Upper lobe of right lung (tissue), 1 donor: ENCODE measurements at regions not wholly inside any gene's neighbourhood (a gene's known extent, or its start where the extent isn't known, plus 50 kb on each side); places are given as distances from the start of the nearest gene placed in this dataset.

Experiments used
- ATAC-seq: fragments of 200-7000 bp; cut with Tn5 transposase; one replicate; pipeline ENCODE4 v1.9.1; 2020; ENCODE audit warnings: mild to moderate bottlenecking, moderate library complexity
- DNase-seq: peaks from one replicate; pipeline ENCODE4 v3.0.0-alpha.2; 2020
- H3K27ac ChIP-seq: fragments of 200-600 bp; one replicate; pipeline ENCODE4 v1.8.0; 2022
- H3K27me3 ChIP-seq: fragments of 200-600 bp; one replicate; pipeline ENCODE4 v1.8.0; 2022; ENCODE audit warnings: mild to moderate bottlenecking
- H3K36me3 ChIP-seq: fragments of 200-600 bp; one replicate; pipeline ENCODE4 v1.8.0; 2022
- H3K4me1 ChIP-seq: fragments of 200-600 bp; one replicate; pipeline ENCODE4 v1.8.0; 2022
- H3K4me3 ChIP-seq: fragments of 200-600 bp; one replicate; pipeline ENCODE4 v1.8.0; 2022; ENCODE audit warnings: mild to moderate bottlenecking
- H3K9me3 ChIP-seq: fragments of 200-600 bp; one replicate; pipeline ENCODE4 v1.8.0; 2022
- intact Hi-C: fragments of 100-400 bp; cut with DNase I; formaldehyde crosslinking; loops from one replicate; pipeline ENCODE4 v1.11.0; 2022
- TF ChIP-seq, protein P1 (sequence below): fragments of 200-600 bp; IDR thresholded peaks from one replicate; pipeline ENCODE4 v1.8.0; 2022; ENCODE audit warnings: antibody characterized with exemption
- donor health status: DM: no; HTN: yes; CAD: no; lungs with severe emphysema.

DNA sequence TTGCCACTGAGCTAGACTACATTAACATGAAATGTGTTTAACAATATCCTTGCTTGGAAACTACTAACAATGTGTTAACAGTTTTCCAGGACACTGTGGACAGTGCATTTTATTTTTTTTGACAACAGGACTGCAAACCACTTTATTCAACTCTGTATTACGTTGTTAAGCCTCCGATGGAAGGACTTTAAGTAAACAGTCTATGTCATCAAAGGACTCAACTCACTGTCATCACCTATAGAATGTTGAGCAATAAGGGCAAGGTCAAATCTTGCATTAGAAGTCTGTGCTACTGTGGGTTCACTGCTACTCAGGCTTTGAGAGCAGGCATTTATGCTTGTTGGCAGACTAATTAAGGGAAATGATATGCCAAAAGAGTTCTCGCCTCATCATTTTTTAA, 483.7 kb downstream of the FLRT2 start:
- ATAC-seq, result no peak
- DNase-seq, result no peak

DNA sequence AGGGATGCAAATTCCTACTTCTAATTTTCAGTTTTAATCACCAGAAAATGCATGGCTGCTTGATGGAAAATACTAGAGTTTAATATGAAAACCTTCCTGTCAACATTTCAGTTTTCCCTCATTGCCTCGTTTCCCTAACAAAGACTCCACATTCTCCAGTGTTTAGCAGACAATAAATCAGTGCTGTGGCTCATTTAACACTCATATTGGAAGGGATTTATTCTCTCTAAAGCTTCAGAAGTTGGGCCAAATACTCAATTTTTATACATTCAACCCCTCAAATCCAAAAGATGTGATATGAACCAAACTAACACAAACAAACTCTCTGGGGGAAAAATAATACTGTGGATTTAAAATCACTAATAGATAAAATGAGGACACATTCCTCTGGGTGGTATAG, 482.5 kb downstream of the FLRT2 start:
- Histone ChIP-seq H3K4me1 (no peaks in the 10 kb centered on the region), H3K27me3 (no peaks in the 10 kb centered on the region), H3K9me3 (no peaks in the 10 kb centered on the region), H3K36me3 (no peaks in the 10 kb centered on the region), H3K4me3 (no peak overlapping the region), H3K27ac (no peak overlapping the region)
- intact Hi-C loops, result no loop called here
- TF ChIP-seq, protein P1, sequence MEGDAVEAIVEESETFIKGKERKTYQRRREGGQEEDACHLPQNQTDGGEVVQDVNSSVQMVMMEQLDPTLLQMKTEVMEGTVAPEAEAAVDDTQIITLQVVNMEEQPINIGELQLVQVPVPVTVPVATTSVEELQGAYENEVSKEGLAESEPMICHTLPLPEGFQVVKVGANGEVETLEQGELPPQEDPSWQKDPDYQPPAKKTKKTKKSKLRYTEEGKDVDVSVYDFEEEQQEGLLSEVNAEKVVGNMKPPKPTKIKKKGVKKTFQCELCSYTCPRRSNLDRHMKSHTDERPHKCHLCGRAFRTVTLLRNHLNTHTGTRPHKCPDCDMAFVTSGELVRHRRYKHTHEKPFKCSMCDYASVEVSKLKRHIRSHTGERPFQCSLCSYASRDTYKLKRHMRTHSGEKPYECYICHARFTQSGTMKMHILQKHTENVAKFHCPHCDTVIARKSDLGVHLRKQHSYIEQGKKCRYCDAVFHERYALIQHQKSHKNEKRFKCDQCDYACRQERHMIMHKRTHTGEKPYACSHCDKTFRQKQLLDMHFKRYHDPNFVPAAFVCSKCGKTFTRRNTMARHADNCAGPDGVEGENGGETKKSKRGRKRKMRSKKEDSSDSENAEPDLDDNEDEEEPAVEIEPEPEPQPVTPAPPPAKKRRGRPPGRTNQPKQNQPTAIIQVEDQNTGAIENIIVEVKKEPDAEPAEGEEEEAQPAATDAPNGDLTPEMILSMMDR, result no peak
- ATAC-seq (no peak), DNase-seq (no peak)

More for the DNA sequence above, 483.7 kb downstream of the FLRT2 start:
- intact Hi-C loops, result no loop called here
- TF ChIP-seq, protein P1, result no peak
- no peak overlapping the region for H3K27ac ChIP-seq
- no peaks in the 10 kb centered on the region for H3K36me3 ChIP-seq
- H3K4me1 ChIP-seq, result no peaks in the 10 kb centered on the region
- no peaks in the 10 kb centered on the region for H3K9me3 ChIP-seq
- H3K4me3 ChIP-seq, result no peak overlapping the region
- no peaks in the 10 kb centered on the region for H3K27me3 ChIP-seq

DNA sequence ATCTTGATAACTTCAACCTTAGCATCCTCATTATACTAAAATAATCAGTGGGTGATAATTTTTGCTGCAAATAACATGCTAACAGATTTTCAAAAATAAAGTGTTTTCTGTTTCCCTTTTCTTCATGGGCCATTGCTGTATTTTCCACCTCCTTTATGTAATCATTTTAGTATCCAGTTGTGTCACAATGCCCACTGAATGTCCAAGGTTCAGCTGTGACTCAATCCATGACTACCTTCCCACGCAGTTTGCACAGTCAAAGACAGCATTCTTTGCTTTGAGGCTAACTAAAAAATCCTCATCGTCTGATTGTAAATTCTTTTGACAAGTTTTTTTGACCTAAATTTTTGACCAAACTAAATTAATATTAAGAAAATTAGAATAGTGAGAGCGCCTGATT, 474.1 kb downstream of the FLRT2 start:
- DNase-seq, result no peak
- Histone ChIP-seq H3K4me3 (no peak overlapping the region), H3K27ac (no peak overlapping the region), H3K36me3 (no peaks in the 10 kb centered on the region), H3K27me3 (no peaks in the 10 kb centered on the region), H3K4me1 (no peaks in the 10 kb centered on the region), H3K9me3 (no peaks in the 10 kb centered on the region)
- intact Hi-C loops, result no loop called here
- ATAC-seq, result no peak
- TF ChIP-seq, protein P1, result no peak

DNA sequence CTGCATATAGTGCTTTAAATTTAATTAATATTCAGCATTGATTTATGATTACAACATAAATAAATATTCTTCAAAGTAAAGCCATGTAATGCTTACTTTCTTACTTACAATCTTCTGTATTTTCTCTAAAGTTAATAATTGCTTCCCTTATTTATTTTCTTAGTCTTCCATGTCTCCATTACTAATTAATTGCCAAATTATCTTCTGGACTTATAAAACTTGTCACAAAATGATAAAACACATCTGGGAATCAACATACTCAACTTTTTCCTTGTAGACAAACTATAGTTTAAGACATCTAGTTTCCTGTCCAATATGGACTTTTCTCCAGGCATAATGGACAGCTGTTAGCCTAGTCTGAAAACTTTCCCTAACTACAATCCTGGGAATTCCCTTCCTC, 466.6 kb downstream of the FLRT2 start:
- Histone ChIP-seq H3K27ac (no peak overlapping the region), H3K27me3 (no peaks in the 10 kb centered on the region), H3K4me3 (no peak overlapping the region), H3K9me3 (no peaks in the 10 kb centered on the region), H3K36me3 (no peaks in the 10 kb centered on the region), H3K4me1 (no peaks in the 10 kb centered on the region)
- DNase-seq (no peak), ATAC-seq (no peak)
- intact Hi-C loops, result no loop called here
- TF ChIP-seq, protein P1, result no peak

DNA sequence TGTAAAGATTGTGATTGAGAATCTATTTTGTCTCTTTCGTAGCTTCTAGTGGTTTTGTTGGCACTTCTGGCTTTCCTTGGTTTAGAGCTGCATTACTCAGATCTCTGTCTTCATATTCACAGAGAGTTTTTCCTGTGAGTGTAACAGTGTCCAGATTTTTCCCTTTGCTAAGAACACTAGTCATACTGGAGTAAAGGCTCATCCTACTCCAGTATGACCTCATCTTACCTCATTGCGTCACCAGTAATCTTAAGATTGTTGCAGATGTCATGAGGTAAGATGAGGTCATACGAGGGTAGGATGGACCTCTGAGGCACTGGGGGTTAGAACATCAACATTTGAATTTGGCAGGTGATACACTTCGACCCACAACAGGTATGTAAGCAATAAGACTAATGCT, 461.2 kb downstream of the FLRT2 start:
- DNase-seq, result no peak
- Histone ChIP-seq H3K4me3 (no peak overlapping the region), H3K27me3 (no peaks in the 10 kb centered on the region), H3K27ac (no peak overlapping the region), H3K36me3 (no peaks in the 10 kb centered on the region), H3K9me3 (no peaks in the 10 kb centered on the region), H3K4me1 (no peaks in the 10 kb centered on the region)
- intact Hi-C loops, result no loop called here
- ATAC-seq, result no peak
- TF ChIP-seq, protein P1, result no peak

DNA sequence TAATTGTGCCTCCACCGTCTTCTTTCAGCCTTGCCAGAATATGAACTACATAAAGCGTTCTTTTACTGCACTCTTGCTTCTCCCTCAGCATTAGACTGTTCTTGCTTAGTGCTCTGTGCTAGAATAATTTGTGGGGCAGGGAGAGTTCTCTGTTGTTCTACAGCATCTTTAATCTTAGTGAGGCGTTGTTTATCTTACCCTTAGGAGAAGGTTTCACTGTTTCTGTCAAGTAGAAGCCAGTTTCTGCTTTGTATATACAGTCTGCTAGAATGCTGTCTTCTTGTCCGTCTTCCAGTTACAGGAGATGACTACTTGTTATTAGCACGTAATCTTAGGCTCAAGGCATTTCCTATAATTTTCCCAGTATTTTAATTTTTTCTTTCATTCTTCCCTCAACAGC, 458.0 kb downstream of the FLRT2 start:
- no peaks in the 10 kb centered on the region for H3K27me3 ChIP-seq
- no peaks in the 10 kb centered on the region for H3K9me3 ChIP-seq
- no peak overlapping the region for H3K4me3 ChIP-seq
- ATAC-seq (no peak), DNase-seq (no peak)
- intact Hi-C loops, result no loop called here
- H3K36me3 ChIP-seq, result no peaks in the 10 kb centered on the region
- TF ChIP-seq, protein P1, result no peak
- no peaks in the 10 kb centered on the region for H3K4me1 ChIP-seq
- no peak overlapping the region for H3K27ac ChIP-seq
